HG03460 (cell line): ENCODE measurements at regions not wholly inside any gene's neighbourhood (a gene's known extent, or its start where the extent isn't known, plus 50 kb on each side); places are given as distances from the start of the nearest gene placed in this dataset.

ENCODE experiments used
- ATAC-seq: cut with Tn5 transposase; IDR thresholded peaks from one replicate; pipeline ENCODE4 v1.9.1; 2021; ENCODE audit not compliant: unreplicated experiment

- no peak for ATAC-seq
These were observed 51.9 kb upstream of the DBX2 start for GRCh38 chr12:45102818-45103217.

DNA sequence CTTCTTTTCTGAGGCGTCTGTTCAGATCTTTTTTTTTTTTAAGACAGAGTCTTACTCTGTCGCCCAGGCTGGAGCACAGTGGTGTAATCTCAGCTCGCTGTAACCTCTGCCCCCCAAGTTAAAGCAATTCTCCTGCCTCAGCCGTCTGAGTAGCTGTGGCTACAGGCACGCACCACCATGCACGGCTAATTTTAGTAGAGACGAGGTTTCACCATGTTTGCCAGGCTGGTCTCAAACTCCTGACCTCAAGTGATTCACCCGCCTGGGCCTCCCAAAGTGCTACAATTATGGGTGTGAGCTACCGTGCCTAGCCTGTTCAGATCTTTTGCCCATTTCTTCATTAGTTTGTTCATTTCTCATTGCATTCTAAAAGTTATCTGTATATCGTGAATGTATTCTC is 55.1 kb upstream of the DBX2 start:
- ATAC-seq = no peak

DNA sequence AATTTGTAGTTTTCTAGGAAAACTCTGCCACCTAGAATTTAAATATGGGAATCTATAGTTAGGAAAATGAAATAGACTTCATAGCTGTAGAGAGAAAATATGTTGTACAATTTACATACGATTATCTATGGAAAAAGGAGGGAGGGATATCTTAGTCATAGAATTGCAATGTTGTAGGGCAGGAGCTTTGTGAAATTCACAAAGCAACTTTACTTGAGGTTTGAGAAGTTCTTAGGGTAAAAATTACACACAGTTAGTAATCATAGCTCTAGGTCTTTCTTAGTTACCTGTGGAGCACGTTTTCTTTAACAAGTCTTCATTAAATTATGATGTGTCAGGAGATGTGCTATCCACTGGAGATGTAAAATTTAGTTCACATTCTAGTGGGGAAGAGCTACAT is 61.4 kb upstream of the DBX2 start:
- ATAC-seq = no peak

- ATAC-seq = no peak
These were observed 70.3 kb upstream of the DBX2 start for GRCh38 chr12:45121224-45121623.

GRCh38 chr12:45122768-45123380 is 72.0 kb upstream of the DBX2 start:
- ATAC-seq = no peak

DNA sequence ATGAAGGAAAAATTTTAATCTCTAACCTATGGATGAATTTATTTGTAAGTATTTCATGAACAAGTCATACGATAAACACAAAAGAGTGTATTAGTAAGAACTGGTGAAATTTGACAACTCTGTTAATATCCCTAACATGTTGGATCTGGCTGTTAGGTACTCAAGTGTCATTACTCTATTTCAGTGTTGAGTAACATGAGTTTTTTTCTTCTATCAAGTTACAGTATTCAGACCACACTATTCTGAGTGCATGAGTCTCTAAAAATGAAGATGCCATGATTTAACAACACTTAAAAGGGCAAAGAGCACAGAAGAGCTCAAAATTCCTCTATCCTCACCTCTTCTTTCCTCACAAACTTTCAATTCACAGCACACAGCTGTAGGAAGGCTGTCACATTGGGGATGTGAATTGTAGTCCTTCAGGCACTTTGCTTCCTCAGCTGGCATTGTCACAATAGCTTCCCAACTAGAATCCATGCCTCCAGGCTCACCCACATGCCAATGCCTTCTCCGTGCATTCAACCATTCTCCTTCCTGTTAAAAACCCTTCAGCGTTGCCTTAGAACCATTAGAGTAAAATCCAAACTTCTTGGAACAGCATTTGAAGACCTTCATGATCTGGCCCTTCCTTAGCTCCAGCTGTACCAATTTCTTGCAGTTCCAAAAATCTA is 73.7 kb upstream of the DBX2 start:
- no peak for ATAC-seq

DNA sequence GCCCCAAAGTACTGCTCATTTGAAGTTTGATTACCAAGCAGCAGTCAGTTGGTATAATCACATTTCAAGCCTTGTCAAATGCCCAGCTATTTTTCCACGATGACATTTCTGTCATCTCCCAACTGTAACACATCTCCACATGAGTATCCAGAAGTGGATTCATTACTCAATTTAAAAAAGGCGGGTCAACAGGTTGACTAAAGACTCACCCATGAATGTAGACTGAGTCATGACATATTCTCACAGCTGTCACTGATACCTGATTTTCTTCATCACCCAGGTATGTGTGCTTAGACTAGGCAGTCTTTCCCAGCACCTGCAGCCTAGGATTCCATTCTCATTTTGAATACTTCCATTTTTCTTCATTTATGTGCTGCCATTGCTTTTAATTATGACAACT is 75.1 kb upstream of the DBX2 start:
- no peak for ATAC-seq

- no peak for ATAC-seq
These were observed 77.7 kb upstream of the DBX2 start for GRCh38 chr12:45128637-45129036.

- ATAC-seq = peak; percentile 74
These were observed 80.0 kb upstream of the DBX2 start for GRCh38 chr12:45130881-45131281.

- no peak for ATAC-seq
These were observed 80.6 kb upstream of the DBX2 start for GRCh38 chr12:45131506-45131905.

DNA sequence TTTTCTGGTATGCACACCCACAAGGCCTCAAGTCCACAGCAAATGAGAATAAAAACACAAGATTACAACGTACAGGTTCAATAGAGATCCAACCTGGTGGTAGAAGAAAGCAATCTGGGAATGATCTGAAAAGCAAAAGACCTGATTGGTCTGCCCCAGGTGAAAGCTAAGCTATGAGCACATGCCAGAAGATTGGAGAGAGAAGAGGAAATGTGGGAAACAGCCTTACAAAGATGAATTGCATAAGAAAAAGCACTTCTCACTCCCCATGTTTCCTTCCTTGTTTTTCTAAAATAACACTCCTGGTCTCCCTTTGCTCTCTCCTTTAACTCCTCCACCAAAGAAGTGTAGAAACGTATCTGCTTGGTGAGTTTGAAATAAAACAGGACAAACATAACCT is 77.3 kb upstream of the ANO6 start:
- ATAC-seq = no peak

- ATAC-seq = no peak
These were observed 67.9 kb upstream of the ANO6 start for GRCh38 chr12:45148006-45148405.

- ATAC-seq = no peak
These were observed 67.3 kb upstream of the ANO6 start for GRCh38 chr12:45148619-45149018.

DNA sequence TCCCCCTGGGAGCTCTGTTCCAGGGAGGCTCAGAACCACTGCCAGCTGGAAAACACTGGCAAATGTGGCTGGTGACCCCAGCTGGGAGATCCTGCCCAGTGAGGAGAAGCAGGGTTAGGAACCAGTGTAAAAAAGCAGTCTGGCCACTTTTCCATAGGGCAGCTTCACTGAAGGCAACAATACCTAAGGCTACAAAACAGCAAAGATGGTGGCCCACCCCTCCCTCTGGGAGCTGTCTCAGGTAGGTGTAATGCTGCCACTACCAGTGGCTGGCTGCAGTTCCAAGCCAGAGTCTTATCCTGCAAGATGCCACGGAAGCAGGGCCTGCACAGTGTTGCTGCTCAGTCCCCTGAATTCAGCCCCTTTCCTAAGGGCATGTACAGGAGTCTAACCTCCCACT is 50.6 kb upstream of the ANO6 start:
- ATAC-seq = no peak

DNA sequence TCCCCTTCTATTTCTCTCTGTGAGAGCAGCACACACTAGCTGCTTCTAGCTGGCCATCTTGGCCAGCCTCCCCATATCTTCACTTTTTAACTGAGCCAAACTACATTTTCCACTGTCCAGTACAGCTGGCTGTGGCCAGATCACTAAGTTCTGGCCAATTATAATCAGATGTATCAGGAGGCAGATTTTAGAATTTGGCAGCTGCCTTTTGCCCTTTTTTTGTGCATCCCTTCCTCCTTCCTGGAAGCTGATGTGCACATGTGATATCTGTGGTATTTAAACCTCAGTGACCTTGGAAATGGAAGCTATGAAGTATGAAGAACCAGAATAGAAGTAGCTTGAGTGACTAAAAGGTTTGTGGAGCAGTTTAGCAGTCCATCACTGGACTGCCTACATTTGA is 49.8 kb upstream of the ANO6 start:
- no peak for ATAC-seq
